Activated T-cell treated with anti-CD3 and anti-CD28 coated beads, Interleukin-2, amount 50 U/mL, for 48 hours (primary cell): ENCODE measurements at regions not wholly inside any gene's neighbourhood (a gene's known extent, or its start where the extent isn't known, plus 50 kb on each side); places are given as distances from the start of the nearest gene placed in this dataset.

Experiments
- DNase-seq, 2 experiments: peaks; one replicate each; pipeline ENCODE4 v3.0.0-alpha.2; 2020

- DNase-seq = no peak
Observed at GRCh38 chr14:51552768-51553404, 98.8 kb upstream of the FRMD6 start.

GRCh38 chr14:51554339-51554920 is 97.3 kb upstream of the FRMD6 start:
- no peak for DNase-seq

- DNase-seq = no peak
Observed at GRCh38 chr14:51554953-51555352, 96.8 kb upstream of the FRMD6 start.

GRCh38 chr14:51561141-51561540 is 90.6 kb upstream of the FRMD6 start:
- no peak for DNase-seq

GRCh38 chr14:51562816-51563215 is 88.9 kb upstream of the FRMD6 start:
- no peak for DNase-seq

- DNase-seq = no peak
Observed at GRCh38 chr14:51563560-51563959, 88.2 kb upstream of the FRMD6 start.

- no peak for DNase-seq
Observed at GRCh38 chr14:51564460-51564859, 87.2 kb upstream of the FRMD6 start.

GRCh38 chr14:51564986-51565604 is 86.6 kb upstream of the FRMD6 start:
- DNase-seq = no peak

GRCh38 chr14:51566831-51567582 is 84.7 kb upstream of the FRMD6 start:
- DNase-seq = peak in 1 of 2 experiments; percentile 22

- no peak for DNase-seq
Observed at GRCh38 chr14:51568366-51568765, 83.3 kb upstream of the FRMD6 start.

- DNase-seq = no peak
Observed at GRCh38 chr14:51573607-51574006, 78.1 kb upstream of the FRMD6 start.

- no peak for DNase-seq
Observed at GRCh38 chr14:51574009-51574408, 77.7 kb upstream of the FRMD6 start.

GRCh38 chr14:51575349-51576116 is 76.2 kb upstream of the FRMD6 start:
- no peak for DNase-seq

- DNase-seq = no peak
Observed at GRCh38 chr14:51576117-51576430, 75.6 kb upstream of the FRMD6 start.

- DNase-seq = no peak
Observed at GRCh38 chr14:51576879-51577278, 74.8 kb upstream of the FRMD6 start.

- DNase-seq = no peak
Observed at GRCh38 chr14:51578853-51579252, 72.9 kb upstream of the FRMD6 start.

- no peak for DNase-seq
Observed at GRCh38 chr14:51581017-51581881, 70.5 kb upstream of the FRMD6 start.

GRCh38 chr14:51582437-51582836 is 69.3 kb upstream of the FRMD6 start:
- no peak for DNase-seq

GRCh38 chr14:51585055-51585454 is 66.7 kb upstream of the FRMD6 start:
- no peak for DNase-seq

- no peak for DNase-seq
Observed at GRCh38 chr14:51592836-51593235, 58.9 kb upstream of the FRMD6 start.

- DNase-seq = no peak
Observed at GRCh38 chr14:51593397-51593796, 58.3 kb upstream of the FRMD6 start.

GRCh38 chr14:51595881-51596455 is 55.7 kb upstream of the FRMD6 start:
- DNase-seq = no peak
